HT-29 (cell line): ENCODE measurements at regions not wholly inside any gene's neighbourhood (a gene's known extent, or its start where the extent isn't known, plus 50 kb on each side); places are given as distances from the start of the nearest gene placed in this dataset.
"Not testable (repeated sequence)": the region's sequence is repeated elsewhere in the genome, so short reads cannot be mapped to it uniquely, and the experiment has no call there.

Experiments
- DNase-seq: peaks from one replicate; pipeline ENCODE4 v3.0.0-alpha.2; 2015; ENCODE audit warnings: low spot score

- no peak for DNase-seq
These were observed 252.0 kb downstream of the NR2F2 start for GRCh38 chr15:96582473-96582872.

- peak; percentile 22 for DNase-seq
These were observed 253.2 kb downstream of the NR2F2 start for GRCh38 chr15:96583671-96584070.

GRCh38 chr15:96585484-96586386 lies 255.2 kb downstream of the NR2F2 start:
- peak; percentile 10 for DNase-seq

GRCh38 chr15:96586901-96587300 lies 256.4 kb downstream of the NR2F2 start:
- no peak for DNase-seq

GRCh38 chr15:96589864-96590263 lies 259.4 kb downstream of the NR2F2 start:
- no peak for DNase-seq

GRCh38 chr15:96593735-96594134 lies 263.2 kb downstream of the NR2F2 start:
- DNase-seq: peak; percentile 50

- DNase-seq: no peak
These were observed 265.5 kb downstream of the NR2F2 start for GRCh38 chr15:96595951-96596350.

- no peak for DNase-seq
These were observed 268.0 kb downstream of the NR2F2 start for GRCh38 chr15:96598514-96598913.

- no peak for DNase-seq
These were observed 268.8 kb downstream of the NR2F2 start for GRCh38 chr15:96599268-96599667.

- no peak for DNase-seq
These were observed 269.9 kb downstream of the NR2F2 start for GRCh38 chr15:96600350-96600749.

- no peak for DNase-seq
These were observed 276.1 kb downstream of the NR2F2 start for GRCh38 chr15:96606617-96607016.

- no peak for DNase-seq
These were observed 280.3 kb downstream of the NR2F2 start for GRCh38 chr15:96610757-96611156.

- no peak for DNase-seq
These were observed 282.4 kb downstream of the NR2F2 start for GRCh38 chr15:96612917-96613316.

GRCh38 chr15:96619174-96619573 lies 288.7 kb downstream of the NR2F2 start:
- DNase-seq: no peak

GRCh38 chr15:96622714-96623113 lies 292.2 kb downstream of the NR2F2 start:
- DNase-seq: peak; percentile 7

- no peak for DNase-seq
These were observed 294.8 kb downstream of the NR2F2 start for GRCh38 chr15:96625256-96625655.

GRCh38 chr15:96627031-96627568 lies 296.6 kb downstream of the NR2F2 start:
- no peak for DNase-seq

GRCh38 chr15:96629511-96629910 lies 299.0 kb downstream of the NR2F2 start:
- DNase-seq: no peak

GRCh38 chr15:96638793-96639192 lies 308.3 kb downstream of the NR2F2 start:
- DNase-seq: no peak

GRCh38 chr15:96645796-96646195 lies 315.3 kb downstream of the NR2F2 start:
- no peak for DNase-seq

GRCh38 chr15:96648866-96649265 lies 318.4 kb downstream of the NR2F2 start:
- no peak for DNase-seq

GRCh38 chr15:96657096-96657495 lies 326.6 kb downstream of the NR2F2 start:
- no peak for DNase-seq

GRCh38 chr15:96666979-96667378 lies 336.5 kb downstream of the NR2F2 start:
- not testable (repeated sequence) for DNase-seq
